ENCODE measurements at regions not wholly inside any gene's neighbourhood (a gene's known extent, or its start where the extent isn't known, plus 50 kb on each side); places are given as distances from the start of the nearest gene placed in this dataset.

DNA sequence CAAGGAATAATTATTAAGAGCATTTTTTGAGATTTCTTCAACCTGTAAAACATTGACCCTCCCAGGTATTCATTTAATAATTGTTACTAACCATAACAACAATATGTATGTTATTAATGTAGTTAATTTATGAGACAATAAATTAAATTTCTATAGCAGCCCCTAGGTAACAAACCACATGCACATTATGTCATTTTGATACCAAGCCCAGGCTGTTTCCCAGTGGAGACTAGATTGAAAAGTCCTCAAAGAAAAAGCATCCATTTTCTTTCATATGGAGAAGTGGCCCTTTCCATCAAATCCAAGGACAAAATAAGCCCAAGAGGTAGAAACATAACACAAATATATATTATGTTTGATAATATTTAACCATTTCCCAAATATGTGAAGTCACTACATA lies 104.3 kb upstream of the GK2 start:
- TF ChIP-seq NFRKB (IDR thresholded peaks at IDR 0.05) (no peak), SUZ12 (IDR thresholded peaks at IDR 0.05) (no peak), L3MBTL2 (conservative IDR thresholded peaks at IDR 0.05) (no peak), SP1 (IDR thresholded peaks at IDR 0.05) (no peak), ARNT (IDR thresholded peaks at IDR 0.05) (no peak), ZNF384 (IDR thresholded peaks at IDR 0.05) (no peak), FOXA1 (IDR thresholded peaks at IDR 0.05) (no peak), TARDBP (IDR thresholded peaks at IDR 0.05) (no peak), ELF4 (IDR thresholded peaks at IDR 0.05) (no peak), FOXK2 (IDR thresholded peaks at IDR 0.05) (no peak), HDGF (IDR thresholded peaks at IDR 0.05; ENCODE audit: borderline replicate concordance) (no peak)
- TF ChIP-seq, protein P1, sequence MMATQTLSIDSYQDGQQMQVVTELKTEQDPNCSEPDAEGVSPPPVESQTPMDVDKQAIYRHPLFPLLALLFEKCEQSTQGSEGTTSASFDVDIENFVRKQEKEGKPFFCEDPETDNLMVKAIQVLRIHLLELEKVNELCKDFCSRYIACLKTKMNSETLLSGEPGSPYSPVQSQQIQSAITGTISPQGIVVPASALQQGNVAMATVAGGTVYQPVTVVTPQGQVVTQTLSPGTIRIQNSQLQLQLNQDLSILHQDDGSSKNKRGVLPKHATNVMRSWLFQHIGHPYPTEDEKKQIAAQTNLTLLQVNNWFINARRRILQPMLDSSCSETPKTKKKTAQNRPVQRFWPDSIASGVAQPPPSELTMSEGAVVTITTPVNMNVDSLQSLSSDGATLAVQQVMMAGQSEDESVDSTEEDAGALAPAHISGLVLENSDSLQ (IDR thresholded peaks at IDR 0.05): no peak

Measured in HEK293T (cell line).